RPMI7951 (cell line): ENCODE measurements at regions not wholly inside any gene's neighbourhood (a gene's known extent, or its start where the extent isn't known, plus 50 kb on each side); places are given as distances from the start of the nearest gene placed in this dataset.

Experiments
- DNase-seq: peaks from one replicate; pipeline ENCODE4 v3.0.0-alpha.2; 2012; ENCODE audit warnings: low read depth

GRCh38 chr3:86731501-86731901 lies 259.4 kb downstream of the VGLL3 start:
- DNase-seq = no peak

- no peak for DNase-seq
These were observed 267.5 kb downstream of the VGLL3 start for GRCh38 chr3:86723433-86723832.

GRCh38 chr3:86711634-86712033 lies 279.3 kb downstream of the VGLL3 start:
- DNase-seq = no peak

- DNase-seq = no peak
These were observed 282.1 kb downstream of the VGLL3 start for GRCh38 chr3:86708893-86709292.

GRCh38 chr3:86702381-86702958 lies 288.5 kb downstream of the VGLL3 start:
- DNase-seq = peak; percentile 9

- DNase-seq = no peak
These were observed 295.2 kb downstream of the VGLL3 start for GRCh38 chr3:86695752-86696151.

- no peak for DNase-seq
These were observed 317.0 kb downstream of the VGLL3 start for GRCh38 chr3:86673991-86674390.

- no peak for DNase-seq
These were observed 329.1 kb downstream of the VGLL3 start for GRCh38 chr3:86661817-86662216.

GRCh38 chr3:86658876-86659275 lies 332.1 kb downstream of the VGLL3 start:
- DNase-seq = no peak

GRCh38 chr3:86654806-86655460 lies 336.0 kb downstream of the VGLL3 start:
- DNase-seq = no peak

GRCh38 chr3:86653661-86654205 lies 337.2 kb downstream of the VGLL3 start:
- no peak for DNase-seq

GRCh38 chr3:86648087-86648486 lies 342.9 kb downstream of the VGLL3 start:
- no peak for DNase-seq

GRCh38 chr3:86645756-86646155 lies 345.2 kb downstream of the VGLL3 start:
- DNase-seq = no peak

- no peak for DNase-seq
These were observed 356.6 kb downstream of the VGLL3 start for GRCh38 chr3:86634361-86634760.

- DNase-seq = no peak
These were observed 361.4 kb downstream of the VGLL3 start for GRCh38 chr3:86629511-86629910.

GRCh38 chr3:86624192-86624591 lies 366.8 kb downstream of the VGLL3 start:
- DNase-seq = no peak

GRCh38 chr3:86618706-86619105 lies 372.2 kb downstream of the VGLL3 start:
- no peak for DNase-seq

GRCh38 chr3:86605166-86605565 lies 385.8 kb downstream of the VGLL3 start:
- DNase-seq = no peak

- DNase-seq = no peak
These were observed 395.3 kb downstream of the VGLL3 start for GRCh38 chr3:86595696-86596095.

GRCh38 chr3:86594838-86595237 lies 396.1 kb downstream of the VGLL3 start:
- DNase-seq = no peak

- no peak for DNase-seq
These were observed 412.9 kb downstream of the VGLL3 start for GRCh38 chr3:86578071-86578470.

GRCh38 chr3:86563400-86563970 lies 427.5 kb downstream of the VGLL3 start:
- peak; percentile 29 for DNase-seq

- DNase-seq = no peak
These were observed 428.9 kb downstream of the VGLL3 start for GRCh38 chr3:86562090-86562489.
